Stimulated activated CD8-positive, alpha-beta memory T cell treated with anti-CD3 and anti-CD28 coated beads, Interleukin-4, amount 100 ng/mL, for 48 hours (primary cell): ENCODE measurements at regions not wholly inside any gene's neighbourhood (a gene's known extent, or its start where the extent isn't known, plus 50 kb on each side); places are given as distances from the start of the nearest gene placed in this dataset.

ENCODE experiments used
- DNase-seq: peaks from one replicate; pipeline ENCODE4 v3.0.0-alpha.2; 2020

GRCh38 chr17:53891726-53892125 is 69.0 kb downstream of the KIF2B start:
- DNase-seq, result no peak

- DNase-seq, result no peak
These were observed 69.5 kb downstream of the KIF2B start for GRCh38 chr17:53892222-53892621.

- DNase-seq, result no peak
These were observed 71.9 kb downstream of the KIF2B start for GRCh38 chr17:53894591-53894990.

GRCh38 chr17:53896047-53896446 is 73.3 kb downstream of the KIF2B start:
- DNase-seq, result no peak

- DNase-seq, result no peak
These were observed 78.2 kb downstream of the KIF2B start for GRCh38 chr17:53900951-53901350.

- no peak for DNase-seq
These were observed 84.7 kb downstream of the KIF2B start for GRCh38 chr17:53907435-53907834.

GRCh38 chr17:53909802-53910201 is 87.1 kb downstream of the KIF2B start:
- DNase-seq, result no peak

GRCh38 chr17:53912117-53912516 is 89.4 kb downstream of the KIF2B start:
- no peak for DNase-seq

- DNase-seq, result no peak
These were observed 96.6 kb downstream of the KIF2B start for GRCh38 chr17:53919356-53919755.

GRCh38 chr17:53924530-53925455 is 102.1 kb downstream of the KIF2B start:
- no peak for DNase-seq

- DNase-seq, result no peak
These were observed 109.7 kb downstream of the KIF2B start for GRCh38 chr17:53932386-53932785.

- no peak for DNase-seq
These were observed 112.2 kb downstream of the KIF2B start for GRCh38 chr17:53934931-53935330.

- DNase-seq, result no peak
These were observed 118.5 kb downstream of the KIF2B start for GRCh38 chr17:53941231-53941630.

- no peak for DNase-seq
These were observed 119.7 kb downstream of the KIF2B start for GRCh38 chr17:53942436-53942835.

- no peak for DNase-seq
These were observed 120.2 kb downstream of the KIF2B start for GRCh38 chr17:53942898-53943297.

GRCh38 chr17:53948323-53948722 is 125.6 kb downstream of the KIF2B start:
- no peak for DNase-seq

GRCh38 chr17:53949473-53950090 is 126.9 kb downstream of the KIF2B start:
- no peak for DNase-seq

- DNase-seq, result no peak
These were observed 127.6 kb downstream of the KIF2B start for GRCh38 chr17:53950207-53950857.

- DNase-seq, result no peak
These were observed 128.1 kb downstream of the KIF2B start for GRCh38 chr17:53950858-53951250.

GRCh38 chr17:53971361-53971760 is 148.6 kb downstream of the KIF2B start:
- DNase-seq, result no peak

GRCh38 chr17:53979991-53980390 is 157.3 kb downstream of the KIF2B start:
- DNase-seq, result no peak

GRCh38 chr17:53996131-53996530 is 173.4 kb downstream of the KIF2B start:
- no peak for DNase-seq

- no peak for DNase-seq
These were observed 174.2 kb downstream of the KIF2B start for GRCh38 chr17:53996890-53997289.

- DNase-seq, result no peak
These were observed 185.1 kb downstream of the KIF2B start for GRCh38 chr17:54007855-54008254.
